ENCODE measurements at regions not wholly inside any gene's neighbourhood (a gene's known extent, or its start where the extent isn't known, plus 50 kb on each side); places are given as distances from the start of the nearest gene placed in this dataset.

DNA sequence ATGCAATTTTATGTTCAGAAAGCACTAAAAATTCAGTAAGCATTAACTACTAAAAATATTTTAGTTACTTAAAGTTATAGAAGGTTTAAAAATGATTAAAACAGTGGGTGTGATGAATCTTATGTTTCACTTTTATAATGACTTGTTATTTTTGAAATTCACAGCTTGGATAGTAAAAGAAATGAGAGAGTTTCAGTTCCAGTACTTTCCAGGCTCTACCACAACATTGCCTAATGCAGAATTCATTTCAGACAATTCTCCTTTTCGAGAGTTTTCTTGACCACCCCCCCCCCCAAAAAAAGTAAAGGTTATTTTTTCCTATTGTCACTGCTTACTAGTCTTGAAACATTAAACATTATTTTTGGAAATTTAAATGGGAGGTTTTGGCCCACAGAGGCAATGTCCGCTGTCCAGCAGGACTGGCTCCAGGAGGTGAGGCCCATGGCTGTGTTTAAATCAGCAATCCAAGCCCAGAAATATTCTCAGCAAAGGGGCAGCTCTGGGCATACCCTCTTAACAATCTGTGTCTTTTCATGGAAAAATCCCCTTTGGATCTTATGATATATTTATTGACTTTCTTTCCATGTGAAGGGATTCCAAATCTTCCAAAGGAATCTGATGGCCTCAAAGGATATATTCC lies 519.9 kb downstream of the MAFB start:
- Histone ChIP-seq H3K36me3 (replicated peaks in 1 of 2; ENCODE audit: control insufficient read depth in 1 of 2, insufficient read depth in 2 of 2, low read length in 2 of 2) (no peaks in the 10 kb centered on the region), H4K20me1 (ENCODE audit: insufficient read depth, low read length) (no peaks in the 10 kb centered on the region), H3K4me2 (replicated peaks; ENCODE audit: extremely low read depth, low read length, poor library complexity, severe bottlenecking) (no peak overlapping the region), H2AFZ (ENCODE audit: insufficient read depth, low read depth, low read length, poor library complexity, severe bottlenecking) (no peak overlapping the region), H3K4me3 (replicated peaks in 1 of 3; ENCODE audit: low read depth in 2 of 3, low read length in 3 of 3) (no peak overlapping the region), H3K9ac (ENCODE audit: insufficient read depth, low read length, poor library complexity, severe bottlenecking) (no peak overlapping the region), H3K27me3 (ENCODE audit: control insufficient read depth in 2 of 2, insufficient read depth in 2 of 2, low read length in 2 of 2) (peaks cover 27 to 35% of the 10 kb centered on the region in 2 donors), H3K27ac (ENCODE audit: low read depth in 1 of 2, low read length in 2 of 2) (no peak overlapping the region), H3K9me3 (replicated peaks in 1 of 2; ENCODE audit: control insufficient read depth in 1 of 2, insufficient read depth in 1 of 2, low read length in 2 of 2) (no peaks in the 10 kb centered on the region), H3K4me1 (ENCODE audit: control insufficient read depth in 1 of 2, insufficient read depth in 2 of 2, low read length in 2 of 2) (no peaks in the 10 kb centered on the region), H3K79me2 (ENCODE audit: insufficient read depth, low read length) (no peaks in the 10 kb centered on the region)
- peaks cover 6% of the 10 kb centered on the region for H3K4me1 Mint-ChIP-seq
- no peak overlapping the region for H3K4me3 Mint-ChIP-seq
- no peaks in the 10 kb centered on the region for H3K36me3 Mint-ChIP-seq
- peaks cover 10 to 31% (median 15%) of the 10 kb centered on the region in 3 donors for H3K27me3 Mint-ChIP-seq (ENCODE audit: low read depth in 3 of 3)
- no peak overlapping the region for H3K27ac Mint-ChIP-seq
- no peaks in the 10 kb centered on the region for H3K9me3 Mint-ChIP-seq
- intact Hi-C loops (cut with micrococcal nuclease) = no loop called here
- DNase-seq = no peak
- TF ChIP-seq, protein P1, sequence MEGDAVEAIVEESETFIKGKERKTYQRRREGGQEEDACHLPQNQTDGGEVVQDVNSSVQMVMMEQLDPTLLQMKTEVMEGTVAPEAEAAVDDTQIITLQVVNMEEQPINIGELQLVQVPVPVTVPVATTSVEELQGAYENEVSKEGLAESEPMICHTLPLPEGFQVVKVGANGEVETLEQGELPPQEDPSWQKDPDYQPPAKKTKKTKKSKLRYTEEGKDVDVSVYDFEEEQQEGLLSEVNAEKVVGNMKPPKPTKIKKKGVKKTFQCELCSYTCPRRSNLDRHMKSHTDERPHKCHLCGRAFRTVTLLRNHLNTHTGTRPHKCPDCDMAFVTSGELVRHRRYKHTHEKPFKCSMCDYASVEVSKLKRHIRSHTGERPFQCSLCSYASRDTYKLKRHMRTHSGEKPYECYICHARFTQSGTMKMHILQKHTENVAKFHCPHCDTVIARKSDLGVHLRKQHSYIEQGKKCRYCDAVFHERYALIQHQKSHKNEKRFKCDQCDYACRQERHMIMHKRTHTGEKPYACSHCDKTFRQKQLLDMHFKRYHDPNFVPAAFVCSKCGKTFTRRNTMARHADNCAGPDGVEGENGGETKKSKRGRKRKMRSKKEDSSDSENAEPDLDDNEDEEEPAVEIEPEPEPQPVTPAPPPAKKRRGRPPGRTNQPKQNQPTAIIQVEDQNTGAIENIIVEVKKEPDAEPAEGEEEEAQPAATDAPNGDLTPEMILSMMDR (IDR thresholded peaks at IDR 0.05) = no peak
- WGBS (ENCODE audit: insufficient coverage) = no CpG with 5 or more reads among the region's 2 CpGs

DNA sequence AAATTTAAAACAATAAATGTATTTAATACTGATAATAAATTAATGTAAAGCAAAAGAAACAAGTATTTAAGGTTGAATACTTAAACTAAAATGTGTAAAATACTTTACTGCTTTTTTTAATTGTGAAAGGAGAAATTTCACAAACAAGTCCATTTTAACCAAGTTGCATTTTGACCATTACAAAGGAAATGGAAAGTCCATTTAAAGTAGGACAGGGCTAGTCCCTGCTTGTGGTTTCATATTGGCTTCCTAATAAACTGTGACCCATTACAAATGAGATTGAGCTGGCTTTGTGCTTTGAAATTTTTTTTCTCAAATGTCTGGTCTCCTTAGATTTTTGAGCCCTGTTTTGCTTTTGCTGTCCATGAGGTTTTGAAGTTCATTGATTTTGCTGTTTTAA lies 527.6 kb downstream of the MAFB start:
- no peaks in the 10 kb centered on the region for H3K9me3 ChIP-seq (replicated peaks in 1 of 2; ENCODE audit: control insufficient read depth in 1 of 2, insufficient read depth in 1 of 2, low read length in 2 of 2)
- no peak overlapping the region for H3K4me3 Mint-ChIP-seq
- no peaks in the 10 kb centered on the region for H3K36me3 ChIP-seq (replicated peaks in 1 of 2; ENCODE audit: control insufficient read depth in 1 of 2, insufficient read depth in 2 of 2, low read length in 2 of 2)
- no peak for DNase-seq
- no peaks in the 10 kb centered on the region for H4K20me1 ChIP-seq (ENCODE audit: insufficient read depth, low read length)
- no peak overlapping the region for H3K4me3 ChIP-seq (replicated peaks in 1 of 3; ENCODE audit: low read depth in 2 of 3, low read length in 3 of 3)
- no peak overlapping the region for H3K27ac Mint-ChIP-seq
- no peaks in the 10 kb centered on the region for H3K79me2 ChIP-seq (ENCODE audit: insufficient read depth, low read length)
- H3K9ac ChIP-seq (ENCODE audit: insufficient read depth, low read length, poor library complexity, severe bottlenecking) = no peak overlapping the region
- H3K36me3 Mint-ChIP-seq = no peaks in the 10 kb centered on the region
- no peaks in the 10 kb centered on the region for H3K9me3 Mint-ChIP-seq
- peaks cover 2 to 17% (median 5%) of the 10 kb centered on the region in 3 donors for H3K27me3 Mint-ChIP-seq (ENCODE audit: low read depth in 3 of 3)
- H3K4me1 ChIP-seq (ENCODE audit: control insufficient read depth in 1 of 2, insufficient read depth in 2 of 2, low read length in 2 of 2) = no peaks in the 10 kb centered on the region
- peaks cover 8 to 11% of the 10 kb centered on the region in 2 donors for H3K27me3 ChIP-seq (ENCODE audit: control insufficient read depth in 2 of 2, insufficient read depth in 2 of 2, low read length in 2 of 2)
- TF ChIP-seq, protein P1 (IDR thresholded peaks at IDR 0.05) = no peak
- no peak overlapping the region for H3K27ac ChIP-seq (ENCODE audit: low read depth in 1 of 2, low read length in 2 of 2)
- no peaks in the 10 kb centered on the region for H3K4me1 Mint-ChIP-seq
- intact Hi-C loops (cut with micrococcal nuclease) = loop anchor here (5.0 kb wide), 2 partner anchors 531 to 801 kb away; no protein-coding TSS in a partner anchor
- no peak overlapping the region for H2AFZ ChIP-seq (ENCODE audit: insufficient read depth, low read depth, low read length, poor library complexity, severe bottlenecking)
- no peak overlapping the region for H3K4me2 ChIP-seq (replicated peaks; ENCODE audit: extremely low read depth, low read length, poor library complexity, severe bottlenecking)
